Thyroid gland (tissue), 4 donors: ENCODE measurements at regions not wholly inside any gene's neighbourhood (a gene's known extent, or its start where the extent isn't known, plus 50 kb on each side); places are given as distances from the start of the nearest gene placed in this dataset.

Source experiments
- DNase-seq, 2 donors: peaks; one replicate each; pipeline ENCODE4 v3.0.0-alpha.2; 2019
- H3K27ac ChIP-seq, 3 donors: fragments of 200-600 bp; sonication (generic); 1 replicate in 2 of 3; 2 replicates in 1 of 3; pipeline ENCODE4 v1.5.1; 2016 to 2019; ENCODE audit warnings: mild to moderate bottlenecking in 1 of 3, moderate library complexity in 1 of 3
- H3K27me3 ChIP-seq: fragments of 200-600 bp; sonication (generic); one replicate; pipeline ENCODE4 v1.5.1; 2019
- H3K36me3 ChIP-seq, 2 donors: fragments of 200-600 bp; sonication (generic); one replicate each; pipeline ENCODE4 v1.5.1; 2016 to 2019
- H3K4me1 ChIP-seq, 2 donors: fragments of 200-600 bp; sonication (generic); one replicate each; pipeline ENCODE4 v1.5.1; 2017 to 2019
- H3K4me3 ChIP-seq, 3 donors: fragments of 200-600 bp; sonication (generic); replicated peaks in 1 of 3; 1 replicate in 2 of 3; 2 replicates in 1 of 3; pipeline ENCODE4 v1.5.1; 2016; ENCODE audit warnings: mild to moderate bottlenecking in 1 of 3
- H3K9me3 ChIP-seq: fragments of 200-600 bp; sonication (generic); one replicate; pipeline ENCODE4 v1.5.1; 2017
- CTCF ChIP-seq, 6 experiments: fragments of 200-600 bp in 3 of 6; fragments of 450-650 bp in 3 of 6; sonication (generic) in 3 of 6; IDR thresholded peaks; one replicate each; pipeline ENCODE4 v1.5.1; 2016 to 2019; ENCODE audit warnings: antibody characterized with exemption in 6 of 6, mild to moderate bottlenecking in 2 of 6, inconsistent platforms in 1 of 6, moderate library complexity in 1 of 6
- POLR2A ChIP-seq, 2 donors: fragments of 450-650 bp; IDR thresholded peaks; one replicate each; pipeline ENCODE4 v1.6.1; 2017; ENCODE audit warnings: antibody characterized with exemption in 2 of 2, mild to moderate bottlenecking in 2 of 2, moderate library complexity in 1 of 2
- WGBS, 2 donors: methylation state at CpG; one replicate each; pipeline ENCODE4 v1.1.5; 2017; 5-methylcytosine and 5-hydroxymethylcytosine counted together
- intact Hi-C: fragments of 100-400 bp; cut with DNase I; formaldehyde crosslinking; loops from one replicate; pipeline ENCODE4 v1.15.1; 2023

DNA sequence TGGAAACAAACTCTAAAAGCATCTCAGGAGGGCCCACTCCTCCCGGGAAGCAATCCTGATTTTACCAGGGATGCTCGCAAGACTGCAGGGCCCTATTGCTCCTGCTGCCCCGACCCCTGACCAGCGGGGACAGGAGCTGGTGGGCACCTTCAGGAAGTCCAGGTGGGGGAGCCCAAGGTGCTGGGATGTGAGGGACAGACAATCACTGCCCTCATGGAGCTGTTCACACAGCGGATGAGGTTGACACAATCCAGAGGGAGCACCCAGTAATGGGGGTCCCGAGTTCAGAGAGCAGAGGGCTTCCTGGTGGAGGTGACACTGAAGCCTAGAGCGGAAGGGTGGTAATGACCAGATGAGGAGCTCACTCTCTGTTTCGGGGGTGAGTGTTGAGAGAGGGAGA, 126.2 kb downstream of the FOXL1 start:
- intact Hi-C loops: no loop called here
- 80 to 85% methylated on average over 8 of the region's 8 CpGs for WGBS, 2 donors
- Histone ChIP-seq H3K27ac (no peak overlapping the region), H3K4me1 (no peaks in the 10 kb centered on the region), H3K4me3 (no peak overlapping the region), H3K36me3 (no peaks in the 10 kb centered on the region), H3K9me3 (no peaks in the 10 kb centered on the region), H3K27me3 (no peaks in the 10 kb centered on the region)
- no peak for DNase-seq
- TF ChIP-seq POLR2A (IDR thresholded peaks at IDR 0.05): no peak
- TF ChIP-seq CTCF (IDR thresholded peaks at IDR 0.05): no peak

DNA sequence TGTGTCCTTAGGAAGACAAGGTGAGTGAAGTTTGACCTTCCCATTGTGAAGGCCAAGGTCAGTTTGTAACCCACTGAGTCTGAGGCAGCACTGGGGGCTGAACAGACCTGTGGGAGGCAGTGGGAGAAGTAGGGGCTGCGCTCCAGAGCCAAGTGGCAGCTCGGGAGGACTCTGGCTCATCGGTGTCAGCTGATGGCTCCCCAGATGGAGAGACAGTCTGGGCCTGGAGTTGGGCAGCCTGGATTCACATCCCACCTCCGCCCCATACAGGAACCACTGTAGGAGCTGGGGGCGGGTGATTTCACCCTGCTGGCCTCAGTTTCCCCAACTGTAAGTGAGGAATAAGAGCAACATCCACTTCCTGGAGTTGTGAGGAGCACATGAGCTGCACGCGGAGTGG, 128.4 kb downstream of the FOXL1 start:
- Histone ChIP-seq H3K9me3 (no peaks in the 10 kb centered on the region), H3K36me3 (no peaks in the 10 kb centered on the region), H3K4me3 (no peak overlapping the region), H3K27me3 (no peaks in the 10 kb centered on the region), H3K4me1 (no peaks in the 10 kb centered on the region), H3K27ac (no peak overlapping the region)
- DNase-seq: no peak
- TF ChIP-seq POLR2A (IDR thresholded peaks at IDR 0.05) (no peak), CTCF (IDR thresholded peaks at IDR 0.05) (no peak)
- 98% methylated on average over 5 of the region's 7 CpGs for WGBS, 2 donors
- intact Hi-C loops: no loop called here

DNA sequence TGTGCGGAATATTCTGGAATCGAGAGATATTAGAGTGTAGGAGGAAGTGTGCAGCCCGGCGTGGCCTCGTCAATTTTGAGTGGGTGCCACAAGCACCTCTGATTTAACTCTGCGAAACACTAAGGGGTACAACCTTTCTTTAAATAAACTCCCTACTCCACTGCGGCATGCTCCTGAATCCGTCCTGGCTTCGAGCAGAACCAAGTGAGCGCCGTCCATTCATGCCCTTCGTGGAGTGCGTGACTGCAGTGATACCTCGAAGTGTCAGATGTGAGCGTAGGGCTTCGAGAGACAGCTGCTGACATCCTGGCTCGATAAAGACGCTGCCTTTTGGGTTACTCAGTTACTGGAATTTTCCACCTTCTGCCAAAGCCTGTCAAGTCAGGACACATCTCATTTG, 128.8 kb downstream of the FOXL1 start:
- H3K27ac ChIP-seq: no peak overlapping the region
- no peak for DNase-seq
- WGBS, 2 donors: 91 to 95% methylated on average over 18 of the region's 18 CpGs

GRCh38 chr16:86707581-86707980, 129.2 kb downstream of the FOXL1 start:
- no peaks in the 10 kb centered on the region for H3K27me3 ChIP-seq

More for the DNA sequence above, 128.8 kb downstream of the FOXL1 start:
- H3K9me3 ChIP-seq: no peaks in the 10 kb centered on the region
- no peaks in the 10 kb centered on the region for H3K36me3 ChIP-seq
- H3K4me1 ChIP-seq: no peaks in the 10 kb centered on the region
- H3K27me3 ChIP-seq: no peaks in the 10 kb centered on the region
- intact Hi-C loops: no loop called here
- TF ChIP-seq CTCF (IDR thresholded peaks at IDR 0.05): no peak
- no peak for TF ChIP-seq POLR2A (IDR thresholded peaks at IDR 0.05)
- H3K4me3 ChIP-seq: no peak overlapping the region

DNA sequence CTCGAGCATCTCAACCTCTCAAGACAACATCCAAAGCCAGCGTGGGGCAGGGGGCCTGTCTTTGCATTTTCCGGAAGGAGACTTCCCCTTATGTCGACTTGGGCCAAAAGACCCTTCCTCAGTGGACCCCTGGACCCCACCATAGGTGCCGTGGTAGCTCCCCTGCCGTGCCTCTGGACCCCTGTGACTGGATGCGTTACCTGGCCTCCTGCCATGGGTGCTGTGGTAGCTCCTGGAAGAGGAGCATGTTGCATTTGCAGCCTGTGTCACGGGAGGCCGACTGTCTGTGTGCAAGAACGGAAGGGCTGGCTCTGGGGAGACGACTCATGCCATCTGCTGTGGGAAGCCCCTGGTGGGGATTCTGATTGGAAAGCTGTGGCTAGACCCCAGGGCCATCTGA, 130.1 kb downstream of the FOXL1 start:
- DNase-seq: no peak
- 88 to 100% methylated on average over 1 to 11 of the region's 11 CpGs for WGBS, 2 donors
- Histone ChIP-seq H3K36me3 (no peaks in the 10 kb centered on the region), H3K4me1 (no peaks in the 10 kb centered on the region), H3K9me3 (no peaks in the 10 kb centered on the region), H3K27ac (no peak overlapping the region), H3K4me3 (no peak overlapping the region), H3K27me3 (no peaks in the 10 kb centered on the region)
- TF ChIP-seq POLR2A (IDR thresholded peaks at IDR 0.05) (no peak), CTCF (IDR thresholded peaks at IDR 0.05) (no peak)
- intact Hi-C loops: no loop called here

More at GRCh38 chr16:86707581-86707980, 129.2 kb downstream of the FOXL1 start:
- TF ChIP-seq POLR2A (IDR thresholded peaks at IDR 0.05) (no peak), CTCF (IDR thresholded peaks at IDR 0.05) (no peak)
- no peak overlapping the region for H3K4me3 ChIP-seq
- no peak overlapping the region for H3K27ac ChIP-seq
- 85 to 90% methylated on average over 20 of the region's 20 CpGs for WGBS, 2 donors
- H3K36me3 ChIP-seq: no peaks in the 10 kb centered on the region
- H3K9me3 ChIP-seq: no peaks in the 10 kb centered on the region
- DNase-seq: no peak
- H3K4me1 ChIP-seq: no peaks in the 10 kb centered on the region
- intact Hi-C loops: no loop called here
